ENCODE measurements at regions not wholly inside any gene's neighbourhood (a gene's known extent, or its start where the extent isn't known, plus 50 kb on each side); places are given as distances from the start of the nearest gene placed in this dataset.
"Not testable (repeated sequence)": the region's sequence is repeated elsewhere in the genome, so short reads cannot be mapped to it uniquely, and the experiment has no call there.

- no peak for DNase-seq
Observed at GRCh38 chr10:28733245-28733644, 55.9 kb downstream of the BAMBI start.

GRCh38 chr10:28733647-28734046 is 56.3 kb downstream of the BAMBI start:
- no peak for DNase-seq

- DNase-seq, result peak in 2 of 3 donors; percentile 4 to 9
Observed at GRCh38 chr10:28734938-28735759, 57.8 kb downstream of the BAMBI start.

- no peak for DNase-seq
Observed at GRCh38 chr10:28737096-28737495, 59.8 kb downstream of the BAMBI start.

- DNase-seq, result peak in 2 of 3 donors; percentile 31 to 44
Observed at GRCh38 chr10:28738200-28738599, 60.9 kb downstream of the BAMBI start.

GRCh38 chr10:28743576-28743975 is 66.3 kb downstream of the BAMBI start:
- no peak for DNase-seq

- DNase-seq, result no peak
Observed at GRCh38 chr10:28744069-28744768, 66.9 kb downstream of the BAMBI start.

GRCh38 chr10:28754930-28755718 is 77.8 kb downstream of the BAMBI start:
- no peak for DNase-seq

- DNase-seq, result no peak
Observed at GRCh38 chr10:28761084-28761846, 83.9 kb downstream of the BAMBI start.

- DNase-seq, result no peak
Observed at GRCh38 chr10:28763471-28764170, 86.3 kb downstream of the BAMBI start.

- no peak for DNase-seq
Observed at GRCh38 chr10:28765641-28766040, 88.3 kb downstream of the BAMBI start.

- DNase-seq, result no peak
Observed at GRCh38 chr10:28768227-28768626, 90.9 kb downstream of the BAMBI start.

- DNase-seq, result no peak
Observed at GRCh38 chr10:28769091-28769604, 91.8 kb downstream of the BAMBI start.

GRCh38 chr10:28771580-28772090 is 94.3 kb downstream of the BAMBI start:
- not testable (repeated sequence) for DNase-seq

- DNase-seq, result no peak
Observed at GRCh38 chr10:28774051-28774995, 97.0 kb downstream of the BAMBI start.

- no peak for DNase-seq
Observed at GRCh38 chr10:28775773-28776172, 98.5 kb downstream of the BAMBI start.

- no peak for DNase-seq
Observed at GRCh38 chr10:28776519-28776918, 99.2 kb downstream of the BAMBI start.

- no peak for DNase-seq
Observed at GRCh38 chr10:28777911-28778310, 100.6 kb downstream of the BAMBI start.

- DNase-seq, result peak in 1 of 3 donors; percentile 11
Observed at GRCh38 chr10:28778524-28778923, 101.2 kb downstream of the BAMBI start.

- no peak for DNase-seq
Observed at GRCh38 chr10:28781296-28781695, 104.0 kb downstream of the BAMBI start.

Data from suppressor macrophage treated with lipopolysaccharide for 1 hour (primary cell).